GM12872 (cell line): ENCODE measurements at regions not wholly inside any gene's neighbourhood (a gene's known extent, or its start where the extent isn't known, plus 50 kb on each side); places are given as distances from the start of the nearest gene placed in this dataset.

Experiments
- CTCF ChIP-seq: IDR thresholded peaks from 3 replicates; pipeline ENCODE4 v1.5.1; 2011; ENCODE audit warnings: low read depth, mild to moderate bottlenecking, low read length, moderate library complexity; ENCODE audit not compliant: insufficient read depth

DNA sequence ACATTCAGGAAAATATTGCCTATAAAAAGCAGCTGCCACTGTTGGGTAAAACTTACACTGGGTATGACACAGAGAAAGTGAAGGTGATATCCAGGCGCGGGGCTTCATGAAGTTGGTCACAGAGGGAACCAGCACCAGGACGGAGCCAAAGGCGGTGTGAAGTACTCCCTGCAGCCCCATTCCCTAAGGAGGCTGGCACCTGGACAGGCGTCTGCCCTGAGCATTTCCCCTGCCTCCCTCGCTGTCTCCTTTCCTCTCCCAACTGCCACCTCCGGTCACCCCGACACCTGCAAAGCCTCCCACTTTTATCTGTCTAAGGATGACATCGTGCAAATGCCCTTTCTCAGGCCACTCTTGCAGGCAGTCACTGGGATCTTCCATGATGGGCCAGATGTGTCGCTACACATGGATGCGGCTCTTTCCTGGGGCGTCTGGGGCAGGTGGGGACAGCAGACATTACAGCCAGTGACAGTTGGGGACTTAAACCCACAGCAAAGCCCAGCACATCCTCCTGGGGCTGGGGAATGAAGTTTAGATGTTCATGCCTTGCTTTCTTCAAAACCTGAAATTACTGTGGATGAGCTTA lies 367.7 kb upstream of the IRX4 start:
- no peak for TF ChIP-seq CTCF

DNA sequence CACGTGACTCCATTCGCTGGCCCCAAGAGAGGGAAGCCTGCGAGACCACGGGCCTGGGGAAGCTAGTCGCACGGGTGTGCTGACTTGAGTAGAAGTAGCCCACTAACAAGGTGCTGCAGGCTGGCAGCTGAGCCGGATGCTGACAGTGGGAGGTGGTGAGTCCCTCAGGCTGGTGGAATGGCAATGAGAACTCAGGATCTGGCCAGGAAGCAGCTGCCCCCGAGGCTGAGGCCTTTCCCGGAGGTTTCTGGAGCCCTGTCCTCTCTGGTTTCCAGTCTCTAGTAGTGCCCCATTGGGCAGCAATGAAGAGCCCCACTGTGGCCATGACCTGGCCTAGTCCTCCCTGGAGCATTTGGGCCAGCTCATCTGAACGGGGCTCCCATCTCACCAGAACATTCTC lies 366.7 kb upstream of the IRX4 start:
- no peak for TF ChIP-seq CTCF

DNA sequence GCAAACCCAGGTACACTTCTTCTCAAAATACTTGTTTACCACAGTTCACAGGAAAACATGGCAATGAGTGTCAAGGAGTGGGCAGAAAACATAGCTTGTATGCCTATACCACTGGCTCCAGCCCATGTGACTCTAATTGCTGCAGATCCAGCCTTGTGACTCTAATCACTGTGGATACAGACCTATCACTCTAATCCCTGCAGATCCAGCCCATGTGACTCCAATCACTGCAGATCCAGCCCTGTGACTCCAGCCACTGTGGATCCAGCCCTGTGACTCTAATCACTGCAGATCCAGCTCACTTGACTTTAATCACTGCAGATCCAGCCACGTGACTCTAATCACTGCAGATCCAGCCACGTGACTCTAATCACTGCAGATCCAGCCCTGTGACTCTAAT lies 366.3 kb upstream of the IRX4 start:
- TF ChIP-seq CTCF: no peak

DNA sequence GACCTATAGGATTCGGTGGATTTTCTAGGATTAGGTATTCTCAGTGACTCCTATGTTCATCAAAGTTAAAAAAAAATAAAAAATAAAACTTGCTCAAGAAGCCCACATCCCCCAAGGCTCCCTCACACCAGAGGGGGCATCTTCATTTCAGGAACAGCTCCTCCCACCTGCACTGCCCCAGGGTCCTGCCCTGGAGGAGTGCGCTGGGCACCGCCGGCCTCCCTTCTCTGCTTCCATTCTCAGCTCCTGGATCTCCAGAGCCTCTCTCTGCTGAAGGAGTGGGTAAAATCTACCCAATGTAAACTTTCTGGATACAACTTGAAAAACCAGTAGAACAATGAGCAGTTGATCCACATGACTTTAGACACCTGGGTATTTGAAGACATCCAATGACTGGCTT lies 359.8 kb upstream of the IRX4 start:
- no peak for TF ChIP-seq CTCF

GRCh38 chr5:2241842-2242241 lies 359.1 kb upstream of the IRX4 start:
- TF ChIP-seq CTCF: no peak

DNA sequence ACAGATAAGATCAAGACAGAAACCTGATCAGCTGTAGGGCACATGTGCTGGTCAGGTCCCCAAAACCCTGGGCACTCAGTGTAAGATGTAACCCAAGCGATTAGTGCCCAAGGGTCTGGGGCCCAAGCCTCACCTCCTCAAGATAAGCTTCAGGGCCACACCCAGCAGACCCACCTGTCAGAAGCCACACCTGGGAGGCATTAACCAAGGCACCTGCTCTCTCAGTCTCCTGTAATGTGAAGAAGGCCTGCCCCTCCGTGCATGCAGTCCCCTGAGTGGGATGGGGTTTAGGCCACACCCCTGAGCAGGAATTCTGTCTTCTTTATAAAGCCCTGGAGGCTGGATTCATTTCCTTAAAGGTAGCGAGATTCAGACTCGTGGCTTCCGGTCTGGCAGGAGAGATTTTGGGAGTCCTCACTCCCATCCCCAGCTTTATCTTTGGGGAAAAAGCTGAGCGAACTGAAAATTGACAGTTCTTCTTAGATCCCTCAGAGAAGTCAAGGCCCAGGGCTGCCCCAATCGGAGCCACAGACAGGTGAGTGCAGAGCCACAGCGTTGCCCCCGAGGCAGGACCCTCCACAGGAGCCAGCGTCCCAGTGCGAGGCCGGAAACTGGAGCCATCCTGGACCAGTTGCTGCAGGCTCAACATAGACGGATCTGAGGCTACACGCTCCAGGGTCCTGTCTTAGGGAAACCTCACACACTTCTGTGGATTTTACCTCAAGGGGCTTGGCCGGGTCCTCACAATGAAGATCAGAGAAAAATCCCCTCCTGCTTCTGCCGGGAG lies 357.6 kb upstream of the IRX4 start:
- no peak for TF ChIP-seq CTCF

DNA sequence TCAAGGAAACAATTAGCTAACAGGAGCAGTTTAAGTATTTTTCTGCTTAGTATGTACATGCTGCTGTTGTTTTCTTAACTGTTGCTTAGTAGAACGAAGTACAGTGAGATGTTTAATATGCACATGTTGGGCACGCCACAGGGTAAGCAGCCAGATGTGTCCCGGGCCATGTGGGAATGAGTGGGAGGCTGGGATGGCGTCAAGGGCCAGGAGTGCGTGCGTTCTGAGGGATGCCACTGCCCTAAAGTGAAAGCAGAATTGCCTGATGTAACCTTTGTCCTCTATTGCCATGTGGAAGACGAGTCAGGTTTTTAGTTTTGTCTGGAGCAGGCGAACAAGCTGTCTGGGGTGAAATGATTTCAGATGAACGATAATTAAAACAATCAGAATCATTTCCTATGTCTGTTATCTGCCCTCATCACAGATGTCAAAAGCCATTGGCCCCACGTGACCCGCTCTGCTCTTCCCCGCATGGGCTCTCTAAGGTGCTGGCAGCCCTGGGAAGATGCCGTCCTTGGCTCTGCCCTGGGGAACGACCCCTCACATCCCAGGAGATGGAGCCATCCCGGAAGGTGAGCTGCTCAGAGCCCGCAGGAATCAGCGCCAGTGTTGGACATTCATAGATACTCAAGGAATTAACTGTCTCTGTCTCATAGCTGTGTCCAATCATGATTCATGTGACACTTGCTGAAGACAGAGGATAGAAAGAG lies 356.6 kb upstream of the IRX4 start:
- no peak for TF ChIP-seq CTCF
